ENCODE measurements at regions not wholly inside any gene's neighbourhood (a gene's known extent, or its start where the extent isn't known, plus 50 kb on each side); places are given as distances from the start of the nearest gene placed in this dataset.
"Not testable (repeated sequence)": the region's sequence is repeated elsewhere in the genome, so short reads cannot be mapped to it uniquely, and the experiment has no call there.

DNA sequence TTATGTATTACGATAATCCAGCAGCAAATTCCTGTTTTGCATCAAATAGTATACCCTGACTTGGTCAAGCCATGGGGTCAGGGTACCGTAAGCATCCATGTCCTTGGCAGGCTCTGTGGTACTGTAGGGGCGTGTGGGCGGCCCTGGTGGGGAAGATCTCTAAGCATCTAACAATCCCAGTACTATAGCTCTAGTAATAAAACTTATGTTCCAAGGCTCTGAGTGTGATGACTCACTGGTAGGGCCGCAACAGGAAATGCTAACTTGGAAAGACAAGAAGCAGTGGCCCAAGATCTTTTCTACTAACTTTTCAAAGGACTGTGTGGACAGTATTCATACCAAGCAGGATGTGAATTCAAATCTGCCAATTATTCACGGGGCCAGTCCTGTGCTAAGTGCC lies 63.8 kb downstream of the CLEC18A start:
- H3K4me3 Mint-ChIP-seq; H3K4me1 Mint-ChIP-seq; intact Hi-C loops (cut with micrococcal nuclease): not testable (repeated sequence)

GRCh38 chr16:70016751-70017150 lies 65.6 kb downstream of the CLEC18A start:
- H3K4me3 Mint-ChIP-seq; H3K4me1 Mint-ChIP-seq; H3K9me3 Mint-ChIP-seq; DNase-seq; intact Hi-C loops (cut with micrococcal nuclease); H3K27ac Mint-ChIP-seq; H3K27me3 Mint-ChIP-seq: not testable (repeated sequence)
- H3K36me3 Mint-ChIP-seq (ENCODE audit: low read depth): peaks cover 14% of the 10 kb centered on the region

More for the DNA sequence above, 63.8 kb downstream of the CLEC18A start:
- H3K27me3 Mint-ChIP-seq; H3K27ac Mint-ChIP-seq; H3K36me3 Mint-ChIP-seq (ENCODE audit: low read depth); H3K9me3 Mint-ChIP-seq; DNase-seq: not testable (repeated sequence)

DNA sequence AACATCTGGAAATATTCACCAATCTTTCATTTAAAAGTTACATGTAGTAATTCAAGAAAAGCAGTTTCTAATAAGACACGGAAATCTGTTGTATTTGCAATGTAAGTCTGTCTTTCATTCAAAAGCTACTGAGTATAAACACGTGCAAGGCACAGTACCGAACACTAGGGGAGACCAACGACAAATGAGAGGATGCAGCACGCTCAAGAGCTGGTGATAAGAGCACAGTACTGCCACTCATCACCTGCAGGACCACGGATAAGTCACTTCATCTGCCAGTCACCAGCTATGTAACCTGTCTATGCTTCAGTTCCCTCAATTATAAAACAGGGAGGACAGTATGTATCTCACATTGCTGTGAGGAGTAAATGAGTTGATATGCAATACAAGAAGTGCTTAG lies 67.1 kb downstream of the CLEC18A start:
- H3K36me3 Mint-ChIP-seq (ENCODE audit: low read depth): peaks cover 10% of the 10 kb centered on the region
- H3K27ac Mint-ChIP-seq: no peak overlapping the region
- no peaks in the 10 kb centered on the region for H3K9me3 Mint-ChIP-seq
- DNase-seq: peak; percentile 81
- no peaks in the 10 kb centered on the region for H3K4me1 Mint-ChIP-seq
- no peak overlapping the region for H3K4me3 Mint-ChIP-seq
- intact Hi-C loops (cut with micrococcal nuclease): no loop called here
- H3K27me3 Mint-ChIP-seq: no peaks in the 10 kb centered on the region

DNA sequence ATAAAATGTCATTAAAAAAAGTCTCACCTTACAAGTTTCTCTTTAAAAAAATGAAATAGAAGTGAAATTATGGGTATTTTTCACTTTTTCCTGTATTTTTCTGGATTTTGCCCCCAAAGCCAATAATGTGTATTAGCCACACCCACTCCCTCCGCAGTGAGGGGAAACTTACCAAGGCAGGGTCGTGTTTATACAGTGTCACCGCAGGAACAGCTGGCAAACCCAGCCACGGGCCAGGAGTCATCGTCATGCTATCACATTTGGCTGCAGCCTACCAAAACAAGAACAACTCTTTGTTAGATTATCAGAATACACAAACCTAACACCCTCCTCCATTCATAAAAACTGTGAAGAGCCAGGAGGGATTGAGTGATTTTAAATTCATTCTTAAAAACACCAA lies 72.1 kb downstream of the CLEC18A start:
- intact Hi-C loops (cut with micrococcal nuclease); H3K27ac Mint-ChIP-seq; H3K4me3 Mint-ChIP-seq; H3K9me3 Mint-ChIP-seq; H3K4me1 Mint-ChIP-seq; H3K27me3 Mint-ChIP-seq; DNase-seq: not testable (repeated sequence)
- H3K36me3 Mint-ChIP-seq (ENCODE audit: low read depth): peaks cover 20% of the 10 kb centered on the region

DNA sequence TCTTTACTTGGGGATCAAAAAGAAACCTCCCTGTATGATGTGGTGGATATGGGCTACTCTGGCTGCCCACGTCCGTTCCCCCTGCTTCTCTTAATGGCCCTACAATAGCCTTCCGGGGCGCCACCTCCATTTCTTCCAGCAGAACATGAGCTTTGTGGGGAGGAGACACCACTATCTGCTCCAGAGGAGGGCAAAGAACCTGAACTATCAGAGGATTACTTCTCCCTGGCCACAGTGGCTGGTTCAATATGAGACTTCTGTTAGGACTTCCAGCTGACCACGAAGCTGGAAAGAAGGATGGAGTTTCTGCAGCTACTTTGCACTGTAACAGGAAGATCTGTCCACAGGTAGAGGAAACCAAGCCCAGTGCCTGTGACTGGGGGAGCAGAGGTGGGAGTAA lies 72.8 kb downstream of the CLEC18A start:
- H3K27me3 Mint-ChIP-seq; intact Hi-C loops (cut with micrococcal nuclease); H3K9me3 Mint-ChIP-seq; H3K4me1 Mint-ChIP-seq; DNase-seq; H3K4me3 Mint-ChIP-seq: not testable (repeated sequence)
- Mint-ChIP-seq H3K27ac (peak overlapping the region; percentile 11), H3K36me3 (ENCODE audit: low read depth) (peaks cover 21% of the 10 kb centered on the region)

- H3K27ac Mint-ChIP-seq: peak overlapping the region; percentile 56
- intact Hi-C loops (cut with micrococcal nuclease); H3K4me3 Mint-ChIP-seq: not testable (repeated sequence)
Observed at GRCh38 chr16:70026165-70026854, 75.2 kb downstream of the CLEC18A start.

DNA sequence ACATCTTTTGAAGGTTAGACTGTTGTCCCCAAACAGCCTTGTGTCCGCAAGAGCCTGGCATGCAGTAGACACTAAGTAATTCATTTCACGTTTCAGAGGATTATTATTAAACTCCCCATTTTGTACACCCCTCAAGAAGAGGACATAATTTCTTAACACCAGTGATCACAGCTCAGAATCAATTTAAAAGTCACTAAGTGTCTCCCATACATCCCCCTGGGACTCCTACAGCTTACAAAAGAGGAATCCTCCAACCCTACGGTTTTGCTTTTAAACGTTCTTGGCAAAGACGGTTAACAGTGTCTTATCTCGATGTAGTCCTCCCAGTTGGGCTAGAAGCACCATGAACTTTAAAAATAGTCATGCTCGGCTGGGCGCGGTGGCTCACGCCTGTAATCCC lies 81.2 kb upstream of the PDPR start:
- intact Hi-C loops (cut with micrococcal nuclease); H3K4me1 Mint-ChIP-seq; H3K27me3 Mint-ChIP-seq; H3K4me3 Mint-ChIP-seq; DNase-seq; H3K9me3 Mint-ChIP-seq; H3K27ac Mint-ChIP-seq: not testable (repeated sequence)
- H3K36me3 Mint-ChIP-seq (ENCODE audit: low read depth): peaks cover 17% of the 10 kb centered on the region

More at GRCh38 chr16:70026165-70026854, 75.2 kb downstream of the CLEC18A start:
- peaks cover 22% of the 10 kb centered on the region for H3K36me3 Mint-ChIP-seq (ENCODE audit: low read depth)
- DNase-seq: peak; percentile 79
- not testable (repeated sequence) for H3K27me3 Mint-ChIP-seq, H3K9me3 Mint-ChIP-seq, H3K4me1 Mint-ChIP-seq

- DNase-seq; H3K27ac Mint-ChIP-seq; H3K27me3 Mint-ChIP-seq; H3K4me3 Mint-ChIP-seq; H3K4me1 Mint-ChIP-seq; H3K9me3 Mint-ChIP-seq; intact Hi-C loops (cut with micrococcal nuclease): not testable (repeated sequence)
- peaks cover 11% of the 10 kb centered on the region for H3K36me3 Mint-ChIP-seq (ENCODE audit: low read depth)
Observed at GRCh38 chr16:70037913-70038312, 76.2 kb upstream of the PDPR start.

DNA sequence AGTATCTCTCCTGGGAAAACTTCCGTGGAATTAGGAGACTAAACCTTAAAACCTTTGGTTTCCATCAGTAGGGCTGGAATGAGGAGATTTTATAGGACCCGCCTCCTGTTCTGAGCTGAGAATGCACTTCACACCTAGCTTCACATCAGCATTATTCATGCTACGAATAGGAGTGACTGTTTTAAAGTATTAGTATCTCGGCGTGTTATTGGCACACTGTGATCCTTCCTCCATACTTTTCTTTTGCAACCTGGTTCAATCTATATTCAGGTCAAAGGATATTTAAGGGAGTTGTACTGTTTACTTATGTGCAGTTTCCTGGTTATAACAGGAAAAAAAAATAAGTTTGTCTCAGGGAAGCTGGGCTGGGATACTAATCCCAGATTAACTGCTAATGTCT lies 73.6 kb upstream of the PDPR start:
- H3K9me3 Mint-ChIP-seq: not testable (repeated sequence)

GRCh38 chr16:70043538-70044067 lies 70.5 kb upstream of the PDPR start:
- H3K36me3 Mint-ChIP-seq (ENCODE audit: low read depth); H3K27me3 Mint-ChIP-seq; H3K4me1 Mint-ChIP-seq; intact Hi-C loops (cut with micrococcal nuclease); H3K4me3 Mint-ChIP-seq; H3K9me3 Mint-ChIP-seq; H3K27ac Mint-ChIP-seq; DNase-seq: not testable (repeated sequence)

More for the DNA sequence above, 73.6 kb upstream of the PDPR start:
- DNase-seq; intact Hi-C loops (cut with micrococcal nuclease); H3K27ac Mint-ChIP-seq; H3K36me3 Mint-ChIP-seq (ENCODE audit: low read depth); H3K27me3 Mint-ChIP-seq; H3K4me3 Mint-ChIP-seq; H3K4me1 Mint-ChIP-seq: not testable (repeated sequence)

GRCh38 chr16:70046560-70046959 lies 67.6 kb upstream of the PDPR start:
- intact Hi-C loops (cut with micrococcal nuclease); H3K27ac Mint-ChIP-seq; DNase-seq; H3K9me3 Mint-ChIP-seq; H3K36me3 Mint-ChIP-seq (ENCODE audit: low read depth); H3K27me3 Mint-ChIP-seq; H3K4me3 Mint-ChIP-seq; H3K4me1 Mint-ChIP-seq: not testable (repeated sequence)

- intact Hi-C loops (cut with micrococcal nuclease); H3K36me3 Mint-ChIP-seq (ENCODE audit: low read depth); H3K27me3 Mint-ChIP-seq; H3K9me3 Mint-ChIP-seq; DNase-seq; H3K4me1 Mint-ChIP-seq; H3K4me3 Mint-ChIP-seq; H3K27ac Mint-ChIP-seq: not testable (repeated sequence)
Observed at GRCh38 chr16:70048083-70048482, 66.0 kb upstream of the PDPR start.

- H3K4me1 Mint-ChIP-seq; H3K36me3 Mint-ChIP-seq (ENCODE audit: low read depth); DNase-seq; intact Hi-C loops (cut with micrococcal nuclease); H3K27me3 Mint-ChIP-seq; H3K27ac Mint-ChIP-seq; H3K4me3 Mint-ChIP-seq; H3K9me3 Mint-ChIP-seq: not testable (repeated sequence)
Observed at GRCh38 chr16:70058056-70058455, 56.1 kb upstream of the PDPR start.

GRCh38 chr16:70059429-70059828 lies 54.7 kb upstream of the PDPR start:
- not testable (repeated sequence) for H3K27ac Mint-ChIP-seq

GRCh38 chr16:70060521-70061027 lies 53.6 kb upstream of the PDPR start:
- H3K27ac Mint-ChIP-seq; intact Hi-C loops (cut with micrococcal nuclease); H3K4me3 Mint-ChIP-seq; H3K9me3 Mint-ChIP-seq; H3K4me1 Mint-ChIP-seq; H3K27me3 Mint-ChIP-seq; DNase-seq; H3K36me3 Mint-ChIP-seq (ENCODE audit: low read depth): not testable (repeated sequence)

More at GRCh38 chr16:70059429-70059828, 54.7 kb upstream of the PDPR start:
- H3K4me3 Mint-ChIP-seq; H3K36me3 Mint-ChIP-seq (ENCODE audit: low read depth); H3K4me1 Mint-ChIP-seq; intact Hi-C loops (cut with micrococcal nuclease); DNase-seq; H3K27me3 Mint-ChIP-seq; H3K9me3 Mint-ChIP-seq: not testable (repeated sequence)
